ENCODE measurements at regions not wholly inside any gene's neighbourhood (a gene's known extent, or its start where the extent isn't known, plus 50 kb on each side); places are given as distances from the start of the nearest gene placed in this dataset.

DNA sequence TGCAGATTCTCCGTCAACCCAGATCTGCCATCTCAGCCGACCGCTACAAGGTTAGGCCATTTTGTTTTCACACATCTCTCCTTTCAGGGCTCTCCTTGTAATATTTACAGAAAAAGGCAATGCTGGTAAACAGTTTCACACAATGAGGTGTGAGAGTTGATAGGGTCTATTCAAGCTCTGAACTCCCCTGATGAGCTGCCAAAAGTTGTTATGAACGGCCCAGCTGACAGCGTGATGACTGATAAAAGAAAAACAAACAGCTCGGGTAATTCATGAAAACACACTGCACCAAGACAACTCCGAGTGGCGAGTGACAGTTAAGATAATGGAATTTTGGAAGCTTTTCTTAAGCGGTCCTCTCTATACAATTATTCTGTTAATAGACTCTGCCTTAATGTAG, 68.1 kb upstream of the IRX5 start:
- TF ChIP-seq, protein P1, sequence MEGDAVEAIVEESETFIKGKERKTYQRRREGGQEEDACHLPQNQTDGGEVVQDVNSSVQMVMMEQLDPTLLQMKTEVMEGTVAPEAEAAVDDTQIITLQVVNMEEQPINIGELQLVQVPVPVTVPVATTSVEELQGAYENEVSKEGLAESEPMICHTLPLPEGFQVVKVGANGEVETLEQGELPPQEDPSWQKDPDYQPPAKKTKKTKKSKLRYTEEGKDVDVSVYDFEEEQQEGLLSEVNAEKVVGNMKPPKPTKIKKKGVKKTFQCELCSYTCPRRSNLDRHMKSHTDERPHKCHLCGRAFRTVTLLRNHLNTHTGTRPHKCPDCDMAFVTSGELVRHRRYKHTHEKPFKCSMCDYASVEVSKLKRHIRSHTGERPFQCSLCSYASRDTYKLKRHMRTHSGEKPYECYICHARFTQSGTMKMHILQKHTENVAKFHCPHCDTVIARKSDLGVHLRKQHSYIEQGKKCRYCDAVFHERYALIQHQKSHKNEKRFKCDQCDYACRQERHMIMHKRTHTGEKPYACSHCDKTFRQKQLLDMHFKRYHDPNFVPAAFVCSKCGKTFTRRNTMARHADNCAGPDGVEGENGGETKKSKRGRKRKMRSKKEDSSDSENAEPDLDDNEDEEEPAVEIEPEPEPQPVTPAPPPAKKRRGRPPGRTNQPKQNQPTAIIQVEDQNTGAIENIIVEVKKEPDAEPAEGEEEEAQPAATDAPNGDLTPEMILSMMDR (IDR thresholded peaks at IDR 0.05): no peak
- TF ChIP-seq POLR2A (IDR thresholded peaks at IDR 0.05) (no peak), POLR2AphosphoS5 (IDR thresholded peaks at IDR 0.05) (no peak), EP300 (IDR thresholded peaks at IDR 0.05) (no peak)

All from suprapubic skin (tissue), 4 donors.